H1 (cell line): ENCODE measurements at regions not wholly inside any gene's neighbourhood (a gene's known extent, or its start where the extent isn't known, plus 50 kb on each side); places are given as distances from the start of the nearest gene placed in this dataset.

Source experiments
- MAX ChIP-seq: IDR thresholded peaks from 2 replicates; pipeline ENCODE4 v1.6.1; 2012; ENCODE audit warnings: inconsistent platforms
- TCF12 ChIP-seq: IDR thresholded peaks from 2 replicates; pipeline ENCODE4 v1.6.1; 2011; ENCODE audit warnings: low read depth, mild to moderate bottlenecking, low read length

GRCh38 chr12:77225373-77225772, 160.0 kb upstream of the E2F7 start (continued):
- TF ChIP-seq MAX, result no peak
- no peak for TF ChIP-seq TCF12
